Inflammatory macrophage treated with lipopolysaccharide for 4 hours (primary cell): ENCODE measurements at regions not wholly inside any gene's neighbourhood (a gene's known extent, or its start where the extent isn't known, plus 50 kb on each side); places are given as distances from the start of the nearest gene placed in this dataset.
"Not testable (repeated sequence)": the region's sequence is repeated elsewhere in the genome, so short reads cannot be mapped to it uniquely, and the experiment has no call there.

ENCODE experiments used
- DNase-seq: peaks from one replicate; pipeline ENCODE4 v3.0.0-alpha.2; 2020

DNA sequence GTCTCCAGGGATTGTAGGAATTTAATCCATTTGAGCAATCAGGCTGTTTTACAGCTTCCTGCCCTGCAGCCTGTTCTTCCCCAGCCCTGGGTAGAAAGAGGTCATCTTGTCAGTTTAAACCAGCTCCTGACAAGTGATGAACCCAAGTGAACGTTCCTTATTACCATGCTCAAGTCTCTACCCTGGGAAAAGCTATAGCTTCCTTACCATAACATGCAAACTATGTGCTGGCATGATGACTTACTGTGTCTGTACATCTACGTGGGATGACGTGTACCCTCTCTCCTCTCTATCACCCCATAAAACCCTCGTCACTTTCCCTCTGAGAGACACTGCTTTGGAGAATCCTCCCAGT lies 452.2 kb downstream of the XYLT1 start:
- DNase-seq = no peak

DNA sequence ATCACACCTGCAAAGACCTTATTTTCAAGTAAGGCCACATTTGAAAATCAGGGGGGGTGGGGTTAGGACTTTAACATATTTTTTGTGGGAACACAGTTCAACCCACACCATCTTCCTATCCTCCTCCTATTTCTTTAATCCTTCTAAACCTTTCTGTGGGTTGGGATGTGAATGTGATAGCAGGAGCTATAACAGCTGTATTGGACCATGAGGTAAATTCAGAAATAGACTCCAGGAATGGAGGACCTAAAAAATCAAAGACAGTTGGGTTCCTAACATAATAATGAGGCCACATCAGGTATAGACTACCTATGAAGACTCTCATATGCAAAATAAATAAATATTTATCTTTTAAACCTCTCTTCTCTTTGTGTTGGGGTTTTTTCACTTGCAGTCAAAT lies 451.4 kb downstream of the XYLT1 start:
- DNase-seq = no peak

DNA sequence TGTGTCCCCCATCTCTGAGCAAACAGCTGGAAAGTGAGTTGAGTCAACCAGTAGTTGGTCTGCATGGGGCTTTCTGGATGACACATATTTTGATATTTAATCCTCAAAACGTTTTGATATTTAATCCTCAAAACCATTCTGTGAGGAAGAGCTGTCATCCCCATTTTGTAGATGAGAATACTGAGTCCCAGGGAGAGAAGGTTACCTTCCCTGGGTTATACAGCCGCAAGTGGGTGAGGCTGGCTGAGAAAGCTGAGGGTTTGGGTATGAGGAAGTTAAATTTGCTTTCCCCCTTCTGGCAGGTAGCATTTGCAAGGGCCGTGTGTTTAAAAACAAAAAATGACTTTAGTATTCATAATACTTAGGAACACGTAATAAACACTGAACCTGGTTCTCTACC lies 447.2 kb downstream of the XYLT1 start:
- no peak for DNase-seq

DNA sequence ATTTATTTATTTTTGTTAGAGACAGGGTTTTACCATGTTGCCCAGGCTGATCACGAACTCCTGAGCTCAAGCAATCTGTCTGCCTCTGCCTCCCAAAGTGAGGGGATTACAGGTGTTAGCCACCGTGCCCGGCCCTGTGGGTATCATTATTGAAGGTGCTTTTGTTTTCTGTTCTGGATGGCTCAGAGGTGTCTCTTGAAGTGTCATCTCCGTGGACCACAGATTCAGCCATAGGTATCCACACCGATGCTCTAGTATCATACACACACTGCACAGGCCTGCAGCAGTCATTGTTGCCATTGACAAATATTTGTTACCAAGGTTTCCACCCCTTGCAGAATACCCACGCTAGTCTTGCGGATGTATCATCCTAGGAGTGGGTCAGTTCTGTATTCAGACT lies 446.2 kb downstream of the XYLT1 start:
- no peak for DNase-seq

DNA sequence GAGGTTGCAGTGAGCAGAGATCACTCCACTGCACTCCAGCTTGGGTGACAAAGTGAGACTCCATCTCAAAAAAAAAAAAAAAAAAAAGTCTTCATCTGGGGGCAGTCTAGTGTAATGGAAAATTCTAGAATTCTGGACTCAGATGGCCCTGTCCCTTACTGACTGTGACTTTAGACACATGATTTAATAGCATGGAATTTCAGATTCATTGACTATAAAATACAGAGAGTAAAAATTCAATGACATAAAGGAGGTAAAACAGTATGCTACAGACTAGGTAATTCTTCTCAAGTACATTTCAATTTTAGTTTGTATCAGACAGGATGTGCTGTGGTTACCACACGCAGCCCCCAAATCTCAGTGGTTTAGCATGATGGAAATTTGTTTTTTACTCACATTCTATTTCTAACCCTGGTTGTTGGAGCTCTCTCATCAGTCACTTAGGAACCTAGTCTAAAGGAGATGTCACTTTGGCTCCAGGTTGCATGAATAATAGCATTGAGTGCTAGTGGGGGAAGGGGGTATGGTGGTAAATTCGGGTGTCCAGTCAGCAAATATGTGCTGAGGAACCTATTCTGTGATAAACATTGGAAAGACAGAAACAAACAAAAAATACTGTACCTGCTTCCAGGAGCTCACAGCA lies 444.0 kb downstream of the XYLT1 start:
- DNase-seq = no peak

DNA sequence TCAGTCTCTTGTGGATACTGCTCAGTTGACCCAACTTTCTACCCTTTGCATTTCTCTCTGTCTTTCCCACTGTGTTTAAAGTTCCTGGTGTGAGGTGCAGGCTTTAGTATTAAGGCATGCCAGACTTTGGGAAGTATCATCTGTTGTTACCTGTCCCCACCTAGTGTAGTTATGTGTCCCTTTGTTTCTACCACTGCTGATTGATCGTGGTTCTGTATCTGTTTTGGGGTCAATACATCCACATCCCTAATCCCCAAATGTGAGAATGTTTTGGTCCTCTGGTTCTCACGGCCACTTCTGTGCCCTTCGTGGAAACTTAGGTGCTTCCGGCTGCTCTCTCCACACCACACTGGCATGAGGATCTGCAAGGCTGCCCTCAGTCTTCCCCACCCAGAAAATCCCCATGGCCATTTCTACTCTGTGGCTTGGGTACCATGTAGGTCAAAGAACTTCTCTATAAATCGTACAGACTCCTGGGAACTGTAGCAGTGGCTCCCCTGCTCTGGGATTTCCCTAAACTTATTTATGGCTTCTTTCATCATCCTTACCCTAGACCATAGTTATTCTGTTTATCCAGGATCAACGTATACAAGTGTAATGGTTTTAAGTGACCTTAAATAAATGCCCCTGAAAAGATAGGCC lies 443.2 kb downstream of the XYLT1 start:
- no peak for DNase-seq

DNA sequence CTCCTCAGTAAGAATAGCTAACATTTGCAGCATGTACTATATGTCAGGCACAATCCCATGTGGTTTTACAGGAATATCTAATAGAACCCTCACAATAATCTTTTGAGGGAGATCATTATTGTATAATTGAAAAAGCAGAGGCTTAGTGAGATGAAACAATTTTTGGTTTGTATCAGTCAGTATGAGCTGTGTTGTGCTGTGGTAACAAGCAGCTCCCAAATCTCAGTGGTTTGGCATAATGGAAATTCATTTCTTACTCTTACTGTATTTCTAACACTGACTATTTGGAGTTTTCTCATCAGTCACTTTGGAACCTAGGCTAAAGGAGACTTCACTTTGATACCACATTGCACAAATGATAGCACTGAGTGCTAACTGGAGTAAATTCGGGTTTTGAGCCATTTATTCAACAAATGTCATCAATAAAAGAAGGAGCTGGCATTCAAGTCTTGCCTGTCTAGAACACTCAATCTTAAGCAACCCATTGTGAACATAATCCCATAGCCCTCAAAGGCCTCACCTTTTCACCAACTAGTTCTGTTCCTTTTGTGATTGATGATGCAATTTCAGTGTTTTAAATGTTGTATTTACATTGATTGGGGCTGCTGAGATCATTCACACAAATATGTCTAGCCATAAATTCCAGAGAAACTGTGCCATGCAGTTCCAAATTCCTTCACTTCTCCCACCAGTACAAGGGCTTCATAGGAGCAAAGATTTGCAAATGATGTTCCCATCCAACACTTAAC lies 441.0 kb downstream of the XYLT1 start:
- DNase-seq = no peak

DNA sequence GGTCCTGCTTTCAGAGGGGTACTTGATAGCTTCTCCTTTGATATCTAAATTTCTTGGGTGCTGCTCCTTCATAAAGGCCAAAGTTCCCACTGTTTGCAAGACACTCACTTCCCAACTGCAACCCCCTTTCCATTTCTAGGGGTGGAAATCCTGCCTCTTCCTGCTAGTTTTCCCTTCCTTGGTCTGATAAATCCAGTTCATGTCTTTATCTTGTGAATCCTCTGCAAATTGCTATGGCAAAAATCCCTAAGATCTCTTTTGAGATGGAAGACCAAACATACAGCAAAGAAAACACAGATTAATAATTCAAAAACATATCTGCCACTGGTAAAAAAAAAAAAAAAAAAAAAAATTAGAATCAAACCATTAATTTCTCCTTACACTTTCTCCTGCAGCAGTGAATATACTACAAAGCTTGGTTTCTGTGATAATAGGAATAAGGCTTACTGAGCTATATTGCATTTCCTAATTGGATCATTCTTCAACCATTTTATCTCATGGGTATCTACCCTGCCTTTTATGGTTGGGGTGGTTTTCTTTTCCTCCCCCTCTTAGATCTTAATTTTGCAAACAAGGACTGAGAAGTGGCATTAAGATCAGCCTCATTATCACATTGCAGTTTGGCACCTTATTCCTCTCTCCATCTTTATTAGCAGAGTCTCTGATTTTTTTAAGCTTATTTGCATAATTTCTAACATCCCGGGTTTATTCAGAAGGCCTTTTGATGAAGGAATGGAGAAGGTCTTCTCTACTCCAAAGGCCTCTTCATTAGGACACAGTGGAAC lies 439.1 kb downstream of the XYLT1 start:
- no peak for DNase-seq

DNA sequence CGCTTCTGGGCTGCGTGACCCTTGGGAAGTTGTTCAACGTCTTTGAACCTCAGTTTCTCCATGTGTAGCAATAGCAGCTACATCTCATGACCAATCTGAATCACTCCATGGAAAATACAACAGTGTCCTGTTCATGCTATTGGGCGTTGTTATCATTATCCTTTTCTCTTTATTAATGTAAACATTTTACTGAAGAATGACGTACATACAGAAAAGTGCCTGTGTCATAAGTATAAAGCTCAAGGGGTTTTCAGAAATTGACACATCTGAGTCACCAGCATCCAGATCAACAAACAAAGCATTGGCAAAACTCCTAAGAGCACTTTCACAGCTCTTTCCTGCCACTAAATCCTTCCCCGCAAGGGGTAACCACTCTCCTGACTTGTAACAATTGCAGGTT lies 438.4 kb downstream of the XYLT1 start:
- no peak for DNase-seq

DNA sequence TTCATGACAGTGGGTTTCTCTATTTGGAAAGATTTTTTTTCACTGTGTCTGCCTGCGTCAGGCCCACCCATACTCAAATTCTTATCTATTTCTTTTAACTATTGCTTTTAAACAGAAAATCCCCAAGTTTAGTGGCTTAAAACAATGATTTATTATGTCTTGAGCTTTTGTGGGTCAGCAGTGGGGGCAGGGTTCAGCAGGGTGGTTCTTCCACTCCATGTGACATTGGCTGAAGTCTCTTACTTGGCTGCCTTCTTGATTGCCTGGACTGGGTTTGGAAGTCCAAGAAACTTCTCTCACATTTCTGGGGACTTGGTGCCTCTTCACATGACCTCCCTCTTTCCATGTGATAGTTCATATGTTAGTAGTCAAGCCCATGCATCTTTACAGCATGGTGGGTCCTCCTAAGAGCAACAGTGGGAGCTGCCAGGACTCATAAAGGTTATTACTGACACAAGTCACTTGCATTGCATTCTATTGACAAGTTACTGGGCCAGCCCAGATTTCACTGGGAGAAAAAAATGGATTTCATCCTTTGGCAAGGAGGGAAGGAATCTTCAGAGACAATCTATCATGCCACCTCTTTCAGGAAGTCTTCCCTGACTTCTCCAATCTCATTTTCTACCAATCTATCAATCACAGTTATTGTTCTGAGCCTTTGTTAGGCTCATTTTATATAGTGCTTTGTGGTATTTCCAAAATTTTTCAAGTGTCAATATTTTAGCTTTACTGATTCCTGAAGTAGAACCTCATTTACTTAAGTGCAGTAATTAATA lies 436.1 kb downstream of the XYLT1 start:
- no peak for DNase-seq

DNA sequence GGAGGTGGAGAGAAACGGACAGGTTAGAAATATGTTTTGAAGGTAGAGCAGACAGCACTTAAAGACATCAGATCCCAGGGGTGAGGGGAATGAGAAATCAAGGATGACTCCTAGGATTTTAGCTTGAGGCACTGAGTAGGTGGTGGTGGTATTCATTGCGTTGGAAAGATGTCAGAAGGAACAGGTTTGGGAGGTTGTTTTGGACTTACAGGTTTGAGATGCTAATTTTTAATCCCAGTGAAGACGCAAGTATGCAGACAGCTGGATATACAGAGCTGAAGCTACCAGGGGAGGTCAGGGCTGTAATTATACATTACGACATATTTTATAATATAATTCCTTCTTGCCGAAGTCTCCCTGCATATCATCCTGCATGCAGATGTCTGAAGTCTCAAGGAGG lies 433.3 kb downstream of the XYLT1 start:
- DNase-seq = no peak

DNA sequence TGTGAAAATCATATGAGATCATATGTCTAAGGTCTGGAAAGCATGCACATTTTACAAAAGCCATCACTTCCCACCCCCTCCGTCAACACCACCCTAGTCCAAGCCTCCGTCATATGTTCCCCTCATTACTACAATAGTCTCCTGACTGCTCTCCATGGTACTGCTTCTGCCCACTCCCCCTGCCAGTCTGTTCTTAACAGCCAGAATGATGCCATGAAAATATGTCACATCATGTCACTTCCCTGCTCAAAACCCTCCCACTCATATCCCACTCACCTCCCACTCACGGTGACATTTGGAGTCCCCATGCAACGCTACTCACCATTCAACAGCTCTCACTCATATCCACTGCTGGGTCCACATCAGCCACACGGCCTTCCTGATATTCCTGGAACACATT lies 432.3 kb downstream of the XYLT1 start:
- no peak for DNase-seq

DNA sequence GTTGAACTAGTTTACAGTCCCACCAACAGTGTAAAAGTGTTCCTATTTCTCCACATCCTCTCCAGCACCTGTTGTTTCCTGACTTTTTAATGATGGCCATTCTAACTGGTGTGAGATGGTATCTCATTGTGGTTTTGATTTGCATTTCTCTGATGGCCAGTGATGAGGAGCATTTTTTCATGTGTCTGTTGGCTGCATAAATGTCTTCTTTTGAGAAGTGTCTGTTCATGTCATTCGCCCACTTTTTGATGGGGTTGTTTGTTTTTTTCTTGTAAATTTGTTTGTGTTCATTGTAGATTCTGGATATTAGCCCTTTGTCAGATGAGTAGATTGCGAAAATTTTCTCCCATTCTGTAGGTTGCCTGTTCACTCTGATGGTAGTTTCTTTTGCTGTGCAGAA lies 421.7 kb downstream of the XYLT1 start:
- not testable (repeated sequence) for DNase-seq

DNA sequence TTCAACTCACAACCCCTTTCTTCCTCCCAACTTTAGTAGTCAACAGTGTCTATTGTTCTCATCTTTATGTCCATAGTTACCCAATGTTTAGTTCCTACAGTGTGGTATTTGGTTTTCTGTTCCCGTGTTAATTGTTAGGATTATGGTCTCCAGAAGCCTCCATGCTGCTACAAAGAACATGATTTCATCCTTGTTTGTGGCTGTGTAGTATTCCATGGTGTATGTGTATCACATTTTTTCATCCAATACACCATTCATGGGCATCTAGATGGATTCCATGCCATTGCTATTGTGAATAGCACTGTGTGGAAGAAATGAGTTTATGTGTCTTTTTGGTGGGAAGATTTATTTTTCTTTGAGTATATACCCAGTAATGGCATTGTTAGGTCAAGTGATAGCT lies 420.3 kb downstream of the XYLT1 start:
- DNase-seq = no peak
